ENCODE measurements at regions not wholly inside any gene's neighbourhood (a gene's known extent, or its start where the extent isn't known, plus 50 kb on each side); places are given as distances from the start of the nearest gene placed in this dataset.

- TF ChIP-seq CTCF (IDR thresholded peaks at IDR 0.05) (no peak), POLR2A (IDR thresholded peaks at IDR 0.05) (no peak), EP300 (IDR thresholded peaks at IDR 0.05) (no peak)
Measured at GRCh38 chr3:26345613-26346012, 277.0 kb upstream of the LRRC3B start.

Measured in tibial nerve (tissue), 4 donors.